ENCODE measurements at regions not wholly inside any gene's neighbourhood (a gene's known extent, or its start where the extent isn't known, plus 50 kb on each side); places are given as distances from the start of the nearest gene placed in this dataset.

GRCh38 chr7:17411922-17412321, 113.5 kb downstream of the AHR start:
- ATAC-seq = no peak

More at GRCh38 chr7:17411922-17412321, 113.5 kb downstream of the AHR start:
- ChIA-PET RAD21 (ENCODE audit: low non-redundant PET in 1 of 2, low total read pairs in 2 of 2, uncharacterized antibody in 2 of 2, unreplicated experiment in 2 of 2) (no interaction called here), POLR2A (no interaction called here), CTCF (no interaction called here)
- Histone ChIP-seq H3K79me2 (ENCODE audit: insufficient read depth, low read length) (no peaks in the 10 kb centered on the region), H3K27me3 (ENCODE audit: insufficient read depth, low read length) (no peaks in the 10 kb centered on the region), H3K36me3 (ENCODE audit: control insufficient read depth in 1 of 2, insufficient read depth in 2 of 2, low read length in 2 of 2) (no peaks in the 10 kb centered on the region), H4K20me1 (ENCODE audit: insufficient read depth) (no peaks in the 10 kb centered on the region), H3K9me2 (ENCODE audit: insufficient read depth) (no peaks in the 10 kb centered on the region), H3K4me1 (ENCODE audit: control insufficient read depth in 1 of 2, insufficient read depth in 2 of 2, low read length in 2 of 2) (peaks cover 8 to 23% of the 10 kb centered on the region in 2 experiments), H3K9ac (ENCODE audit: low read length) (no peak overlapping the region), H3K4me2 (ENCODE audit: low read length) (no peak overlapping the region), H3K9me3 (ENCODE audit: control insufficient read depth in 1 of 2, insufficient read depth in 1 of 2, low read depth in 1 of 2, low read length in 2 of 2) (no peaks in the 10 kb centered on the region), H3K27ac (ENCODE audit: low read depth, low read length) (no peak overlapping the region), H3K4me3 (replicated peaks in 1 of 2; ENCODE audit: low read depth in 1 of 2, low read length in 2 of 2) (no peak overlapping the region), H2AFZ (ENCODE audit: low read depth, low read length, poor library complexity, severe bottlenecking) (no peak overlapping the region)
- no peak for DNase-seq (ENCODE audit: low read depth, low spot score)
- BruUV-seq (replicated peaks) = no TSS peak
- TF ChIP-seq REST (IDR thresholded peaks at IDR 0.05; ENCODE audit: low read depth) (no peak), ZNF274 (IDR thresholded peaks at IDR 0.05; ENCODE audit: low read depth, low read length) (no peak), SP1 (IDR thresholded peaks at IDR 0.05; ENCODE audit: low read depth) (no peak), CBX3 (IDR thresholded peaks at IDR 0.05; ENCODE audit: low read depth) (no peak), YY1 (IDR thresholded peaks at IDR 0.05; ENCODE audit: extremely low read depth, insufficient replicate concordance, low read depth, low read length) (no peak)
- intact Hi-C loops (cut with micrococcal nuclease) = no loop called here
